ENCODE measurements at regions not wholly inside any gene's neighbourhood (a gene's known extent, or its start where the extent isn't known, plus 50 kb on each side); places are given as distances from the start of the nearest gene placed in this dataset.

- no peak for TF ChIP-seq CTCF (IDR thresholded peaks at IDR 0.05; ENCODE audit: extremely low read depth, missing control alignments)
- no peak for DNase-seq (ENCODE audit: low spot score)
Measured at GRCh38 chr2:200172944-200173581, 133.4 kb upstream of the SPATS2L start.

GRCh38 chr2:200173691-200174090 is 132.8 kb upstream of the SPATS2L start:
- no peak for DNase-seq (ENCODE audit: low spot score)
- TF ChIP-seq CTCF (IDR thresholded peaks at IDR 0.05; ENCODE audit: extremely low read depth, missing control alignments), result no peak

GRCh38 chr2:200174433-200175216 is 131.9 kb upstream of the SPATS2L start:
- no peak for DNase-seq (ENCODE audit: low spot score)

GRCh38 chr2:200177971-200178911 is 128.3 kb upstream of the SPATS2L start:
- no peak for DNase-seq (ENCODE audit: low spot score)
- TF ChIP-seq CTCF (IDR thresholded peaks at IDR 0.05; ENCODE audit: extremely low read depth, missing control alignments), result no peak

More at GRCh38 chr2:200174433-200175216, 131.9 kb upstream of the SPATS2L start:
- TF ChIP-seq CTCF (IDR thresholded peaks at IDR 0.05; ENCODE audit: extremely low read depth, missing control alignments), result no peak

GRCh38 chr2:200179151-200179550 is 127.3 kb upstream of the SPATS2L start:
- no peak for TF ChIP-seq CTCF (IDR thresholded peaks at IDR 0.05; ENCODE audit: extremely low read depth, missing control alignments)
- DNase-seq (ENCODE audit: low spot score), result no peak

GRCh38 chr2:200180943-200181342 is 125.5 kb upstream of the SPATS2L start:
- DNase-seq (ENCODE audit: low spot score), result no peak
- TF ChIP-seq CTCF (IDR thresholded peaks at IDR 0.05; ENCODE audit: extremely low read depth, missing control alignments), result no peak

Measured in GM20000 (cell line).